ENCODE measurements at regions not wholly inside any gene's neighbourhood (a gene's known extent, or its start where the extent isn't known, plus 50 kb on each side); places are given as distances from the start of the nearest gene placed in this dataset.
"Not testable (repeated sequence)": the region's sequence is repeated elsewhere in the genome, so short reads cannot be mapped to it uniquely, and the experiment has no call there.

DNA sequence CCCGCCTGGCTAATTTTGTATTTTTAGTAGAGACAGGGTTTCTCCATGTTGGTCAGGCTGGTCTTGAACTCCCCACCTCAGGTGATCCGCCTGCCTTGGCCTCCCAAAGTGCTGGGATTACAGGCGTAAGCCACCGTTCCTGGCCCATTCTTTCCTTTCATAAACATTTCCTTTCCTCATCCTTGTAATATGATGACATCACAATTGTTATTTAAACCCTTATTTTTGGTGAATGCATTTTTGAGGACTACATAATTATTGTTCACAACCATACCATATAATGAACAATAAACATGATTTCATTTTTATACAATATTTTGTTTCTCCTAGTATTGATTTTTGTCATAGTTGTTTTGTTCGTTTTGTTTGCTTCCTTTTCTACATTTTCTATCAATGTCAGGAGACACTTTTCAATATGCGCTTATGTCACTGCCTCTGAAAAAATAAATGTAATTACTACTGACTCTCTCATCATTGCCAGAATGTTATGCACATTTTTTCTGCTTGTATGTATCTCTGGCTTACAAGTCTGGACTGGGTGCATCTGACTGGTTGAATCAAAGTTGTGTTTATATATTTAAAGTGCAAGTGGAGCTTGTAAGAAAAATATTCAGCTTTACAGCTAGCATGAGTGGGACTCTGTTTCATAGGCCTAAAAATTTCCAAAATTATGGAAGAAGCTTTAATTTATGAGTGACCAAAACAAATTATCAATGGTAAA, 2286.3 kb upstream of the RAG2 start:
- Histone ChIP-seq H3K36me3 (no peaks in the 10 kb centered on the region), H3K27me3 (no peaks in the 10 kb centered on the region), H3K4me3 (no peak overlapping the region), H3K9me3 (no peaks in the 10 kb centered on the region)
- DNase-seq: no peak

DNA sequence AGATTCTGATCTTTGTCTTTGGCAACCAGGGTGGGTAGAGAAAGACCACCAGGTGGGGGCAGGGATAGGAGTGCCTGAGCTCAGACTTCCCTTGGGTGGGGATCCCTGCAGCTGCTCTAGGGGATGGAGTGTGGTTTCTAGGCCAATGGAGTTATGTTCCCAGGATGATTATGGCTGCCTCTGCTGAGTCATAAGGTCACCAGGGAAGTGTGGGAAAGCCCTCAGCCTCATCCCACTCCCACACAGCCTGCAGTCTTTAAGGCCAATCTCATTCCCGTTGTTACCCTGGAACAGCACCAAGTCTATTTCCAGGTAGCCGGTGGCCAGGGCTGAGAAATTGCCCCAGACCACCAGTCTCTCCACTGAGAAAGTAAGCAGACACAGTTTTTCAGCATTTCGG, 2269.3 kb upstream of the RAG2 start:
- DNase-seq: no peak
- H3K4me3 ChIP-seq: no peak overlapping the region
- H3K27me3 ChIP-seq: no peaks in the 10 kb centered on the region
- peaks cover 10% of the 10 kb centered on the region for H3K9me3 ChIP-seq
- H3K36me3 ChIP-seq: no peaks in the 10 kb centered on the region

DNA sequence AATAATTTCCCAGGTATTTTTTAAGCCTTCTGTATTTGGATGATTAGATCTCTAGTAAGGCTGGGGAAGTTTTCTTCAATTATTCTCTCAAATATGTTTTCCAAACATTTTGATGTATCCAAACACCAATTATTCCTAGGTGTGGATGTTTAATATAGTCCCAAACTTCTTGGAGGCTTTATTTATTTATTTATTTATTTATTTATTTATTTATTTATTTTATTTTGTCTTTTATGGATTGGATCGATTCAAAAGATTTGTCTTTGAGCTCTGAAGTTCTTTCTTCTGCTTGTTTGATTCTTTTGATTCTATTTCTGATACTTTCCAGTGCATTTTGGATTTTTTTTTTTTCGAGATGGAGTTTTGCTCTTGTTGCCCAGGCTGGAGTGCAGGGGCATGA, 2267.9 kb upstream of the RAG2 start:
- Histone ChIP-seq H3K9me3 (peaks cover 10% of the 10 kb centered on the region), H3K36me3 (no peaks in the 10 kb centered on the region), H3K4me3 (no peak overlapping the region), H3K27me3 (no peaks in the 10 kb centered on the region)
- no peak for DNase-seq

DNA sequence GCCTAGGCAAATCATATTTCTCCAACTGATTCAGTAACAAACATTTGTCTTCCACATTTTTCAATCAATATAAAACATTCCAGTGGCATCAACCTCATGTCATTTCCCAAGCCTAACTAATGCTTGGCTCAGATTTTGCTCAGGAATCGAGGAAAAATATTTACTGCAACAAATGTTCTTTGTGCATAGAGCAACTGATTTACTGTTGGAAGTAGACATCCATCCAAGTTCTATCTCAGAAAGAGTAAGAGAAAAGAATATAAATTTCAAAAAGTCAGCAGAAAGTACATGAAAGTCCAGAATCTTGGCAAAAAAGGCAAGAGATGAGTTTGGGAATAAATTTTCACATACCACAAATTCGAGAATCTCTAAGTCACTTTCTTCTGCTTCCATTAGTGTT, 2245.0 kb upstream of the RAG2 start:
- Histone ChIP-seq H3K27me3 (no peaks in the 10 kb centered on the region), H3K4me3 (no peak overlapping the region), H3K9me3 (peaks cover 1% of the 10 kb centered on the region; the same call in 1 of the 2 replicates), H3K36me3 (no peaks in the 10 kb centered on the region)
- DNase-seq: no peak

DNA sequence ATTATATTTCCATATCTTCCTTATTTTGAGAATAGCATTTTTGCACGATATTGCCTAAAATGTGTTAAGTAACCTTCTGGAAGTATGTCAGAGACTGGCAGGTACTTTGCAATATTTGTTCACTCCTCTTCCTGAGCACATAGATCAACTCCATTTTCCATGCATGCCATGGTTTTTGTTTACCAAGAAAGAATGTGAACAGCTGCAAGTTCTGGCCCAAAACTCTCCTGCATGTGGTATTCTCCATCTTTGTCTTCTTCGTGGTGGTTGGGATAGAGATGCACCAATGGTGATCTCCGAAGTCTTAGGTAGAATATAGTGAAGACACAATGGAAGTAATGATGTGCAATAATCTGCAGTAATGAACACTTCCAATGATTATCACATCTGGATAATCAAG, 2241.0 kb upstream of the RAG2 start:
- Histone ChIP-seq H3K4me3 (no peak overlapping the region), H3K9me3 (no peaks in the 10 kb centered on the region), H3K36me3 (no peaks in the 10 kb centered on the region), H3K27me3 (no peaks in the 10 kb centered on the region)
- no peak for DNase-seq

DNA sequence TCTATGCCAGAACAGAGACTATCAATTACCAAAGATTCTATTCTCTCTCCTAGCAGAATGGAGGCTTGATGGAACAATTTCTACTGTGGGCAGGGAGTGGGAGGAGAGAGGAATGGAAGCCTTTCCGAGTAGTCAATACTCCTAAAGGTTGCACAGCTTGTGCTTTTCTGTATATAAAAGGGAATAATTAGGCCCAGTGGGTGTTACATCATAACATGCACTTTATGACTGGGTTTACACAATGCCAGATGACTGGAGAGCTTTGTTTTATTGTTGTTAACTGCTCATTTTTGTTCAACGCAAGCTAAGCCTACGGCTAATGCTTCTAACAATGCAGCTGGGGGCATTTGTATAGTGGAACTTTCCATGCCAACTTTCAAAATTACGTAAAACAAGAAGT, 2237.9 kb upstream of the RAG2 start:
- H3K9me3 ChIP-seq: no peaks in the 10 kb centered on the region
- H3K27me3 ChIP-seq: no peaks in the 10 kb centered on the region
- H3K4me3 ChIP-seq: no peak overlapping the region
- H3K36me3 ChIP-seq: no peaks in the 10 kb centered on the region
- no peak for DNase-seq

DNA sequence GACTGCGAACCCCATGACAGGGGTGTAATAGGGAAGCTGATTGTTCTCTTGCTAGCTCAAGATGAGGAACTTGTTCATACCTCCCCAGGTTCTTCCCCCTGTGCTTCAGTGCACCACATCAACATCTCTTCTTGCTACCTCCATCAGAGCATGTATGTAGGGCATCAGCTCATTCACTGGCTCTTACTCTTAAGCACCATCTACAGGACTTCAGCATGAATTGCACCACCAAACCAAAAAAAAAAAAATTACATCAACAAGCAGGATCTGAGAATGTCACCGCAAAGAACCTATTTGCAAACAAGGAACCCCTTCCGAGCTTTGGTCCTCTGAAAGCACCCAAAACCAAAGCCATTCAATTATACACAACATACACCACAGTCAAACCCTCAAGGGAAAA, 2226.5 kb upstream of the RAG2 start:
- Histone ChIP-seq H3K27me3 (no peaks in the 10 kb centered on the region), H3K4me3 (no peak overlapping the region), H3K36me3 (no peaks in the 10 kb centered on the region; the same call in 1 of the 2 replicates), H3K9me3 (peaks cover 27% of the 10 kb centered on the region)
- no peak for DNase-seq

DNA sequence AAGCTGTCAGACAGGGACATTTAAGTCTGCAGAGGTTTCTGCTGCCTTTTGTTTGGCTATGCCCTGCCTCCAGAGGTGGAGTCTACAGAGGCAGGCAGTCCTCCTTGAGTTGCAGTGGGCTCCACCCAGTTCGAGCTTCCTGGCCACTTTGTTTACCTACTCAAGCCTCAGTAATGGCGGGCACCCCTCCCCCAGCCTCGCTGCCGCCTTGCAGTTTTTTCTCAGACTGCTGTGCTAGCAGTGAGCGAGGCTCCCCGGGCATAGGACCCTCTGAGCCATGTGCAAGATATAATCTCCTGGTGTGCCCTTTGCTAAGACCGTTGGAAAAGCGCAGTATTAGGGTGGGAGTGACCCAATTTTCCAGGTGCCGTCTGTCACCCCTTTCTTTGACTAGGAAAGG, 2223.8 kb upstream of the RAG2 start:
- H3K27me3 ChIP-seq, H3K36me3 ChIP-seq, H3K9me3 ChIP-seq, H3K4me3 ChIP-seq, DNase-seq: not testable (repeated sequence)

DNA sequence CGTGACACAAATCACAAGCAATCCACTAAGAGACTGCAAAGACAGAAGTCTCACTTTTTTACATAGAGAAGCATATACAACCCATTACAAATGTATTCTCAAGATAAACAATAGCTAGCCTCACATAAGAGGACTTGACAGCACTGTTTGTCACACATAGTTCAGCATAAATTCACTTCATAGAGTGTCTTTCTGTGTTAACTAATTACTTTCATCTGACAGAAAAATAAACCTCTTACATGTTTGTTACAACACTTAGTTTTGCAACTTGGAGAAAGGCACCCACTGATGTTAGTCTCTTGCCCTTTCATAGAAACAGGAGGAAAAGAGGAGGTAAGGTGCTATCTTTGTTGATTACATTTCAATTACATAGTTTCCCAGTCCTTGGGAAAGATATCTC, 2221.9 kb upstream of the RAG2 start:
- no peak for DNase-seq
- Histone ChIP-seq H3K4me3 (no peak overlapping the region), H3K27me3 (no peaks in the 10 kb centered on the region), H3K9me3 (peaks cover 1% of the 10 kb centered on the region; the same call in 1 of the 2 replicates), H3K36me3 (no peaks in the 10 kb centered on the region)

DNA sequence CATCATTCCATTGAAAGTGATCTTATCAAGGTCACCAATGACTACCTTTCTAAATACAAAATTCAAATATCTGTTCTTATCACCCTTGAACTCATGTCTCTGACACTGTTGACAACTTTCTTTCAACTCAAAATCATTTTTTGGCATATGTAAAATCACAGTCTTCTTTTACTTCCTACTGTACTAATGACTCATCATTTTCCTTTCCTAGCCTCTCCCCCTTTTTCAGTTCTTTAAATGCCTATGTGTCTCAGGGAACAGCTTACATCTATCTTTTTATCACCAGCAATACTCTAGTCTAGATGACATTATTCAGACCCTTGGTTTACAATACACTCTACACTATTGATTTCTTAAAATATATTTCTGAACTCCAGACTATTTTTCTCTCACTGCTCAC, 2220.7 kb upstream of the RAG2 start:
- Histone ChIP-seq H3K9me3 (no peaks in the 10 kb centered on the region; the same call in 1 of the 2 replicates), H3K4me3 (no peak overlapping the region), H3K27me3 (no peaks in the 10 kb centered on the region), H3K36me3 (no peaks in the 10 kb centered on the region)
- no peak for DNase-seq

DNA sequence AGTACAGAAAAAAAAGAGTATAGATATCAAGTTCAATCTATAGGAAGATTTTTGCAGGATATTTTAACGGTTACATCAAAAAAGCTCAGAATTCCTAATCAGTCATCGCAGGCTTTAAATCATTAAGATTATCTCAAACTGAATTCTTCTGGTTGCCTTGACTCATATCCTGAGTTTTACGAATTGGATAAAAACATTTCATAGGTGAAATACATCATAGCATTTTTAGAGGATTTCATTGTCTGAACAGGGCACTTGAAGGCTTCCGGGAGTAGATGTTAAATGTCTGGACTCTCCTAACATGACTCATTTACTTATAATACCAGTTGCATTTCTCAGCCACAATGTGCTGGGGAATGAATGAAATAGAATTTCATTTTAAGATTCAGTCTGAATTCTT, 2216.6 kb upstream of the RAG2 start:
- Histone ChIP-seq H3K36me3 (no peaks in the 10 kb centered on the region), H3K4me3 (no peak overlapping the region), H3K9me3 (peaks cover 4% of the 10 kb centered on the region), H3K27me3 (no peaks in the 10 kb centered on the region)
- no peak for DNase-seq

DNA sequence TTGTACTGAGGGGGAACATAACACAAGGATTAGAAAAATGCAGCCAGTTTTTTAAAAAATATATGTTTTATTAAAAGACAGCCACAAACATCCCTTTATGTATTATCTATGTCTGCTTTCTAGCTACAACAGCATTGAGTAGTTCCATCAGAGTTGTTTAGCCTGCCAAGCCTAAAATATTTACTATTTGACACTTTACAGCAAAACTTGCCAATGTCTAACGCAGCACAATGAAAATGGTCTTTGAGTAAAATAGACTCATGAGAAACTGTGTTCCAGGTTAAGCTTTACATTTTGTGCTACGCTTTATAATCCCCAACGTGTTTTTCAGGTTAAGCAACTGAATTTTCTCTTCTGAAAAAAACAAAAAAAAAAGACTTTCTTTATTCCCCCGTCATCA, 2211.5 kb upstream of the RAG2 start:
- no peak overlapping the region for H3K4me3 ChIP-seq
- peaks cover 4% of the 10 kb centered on the region; the same call in 1 of the 2 replicates for H3K9me3 ChIP-seq
- DNase-seq: no peak
- H3K27me3 ChIP-seq: no peaks in the 10 kb centered on the region
- no peaks in the 10 kb centered on the region for H3K36me3 ChIP-seq

DNA sequence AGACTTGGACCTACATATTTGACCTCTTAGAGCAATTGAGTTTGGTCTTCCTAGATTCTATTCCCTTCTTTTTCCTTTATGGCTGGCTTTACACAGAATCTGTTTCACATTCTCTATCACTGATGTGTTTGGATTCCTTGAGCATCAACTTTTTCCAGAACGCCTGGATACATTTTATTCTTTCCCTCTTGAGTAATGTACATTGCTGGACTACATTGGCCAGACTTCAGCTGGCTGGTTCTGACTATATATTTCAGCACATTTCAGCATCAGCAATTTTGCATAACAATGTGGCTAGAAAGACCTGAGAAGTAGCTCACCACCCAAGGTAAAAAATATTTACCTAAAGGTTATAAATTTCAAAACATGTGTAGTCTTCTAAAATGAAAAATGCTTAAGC, 2198.2 kb upstream of the RAG2 start:
- no peak for DNase-seq
- H3K4me3 ChIP-seq: no peak overlapping the region
- no peaks in the 10 kb centered on the region for H3K27me3 ChIP-seq
- no peaks in the 10 kb centered on the region for H3K36me3 ChIP-seq
- no peaks in the 10 kb centered on the region for H3K9me3 ChIP-seq

DNA sequence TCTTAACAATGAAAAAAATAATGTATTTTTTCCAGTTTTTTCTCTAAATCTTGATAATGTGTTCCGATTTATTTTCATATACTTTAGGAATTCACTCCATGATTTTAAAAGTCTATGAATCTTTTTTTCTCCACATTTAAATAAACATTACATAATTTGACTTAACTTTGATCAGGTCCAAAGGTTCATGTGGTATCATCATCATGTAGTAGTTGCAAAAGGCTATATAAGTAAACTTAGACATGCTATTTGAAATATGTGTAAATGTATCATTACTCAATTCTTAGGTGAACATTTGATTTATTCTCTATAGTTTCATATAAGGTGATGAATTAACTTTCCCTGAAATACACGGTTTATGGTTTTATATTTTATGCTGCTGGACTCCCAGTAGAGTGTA, 2197.0 kb upstream of the RAG2 start:
- no peak for DNase-seq
- Histone ChIP-seq H3K4me3 (no peak overlapping the region), H3K27me3 (no peaks in the 10 kb centered on the region), H3K9me3 (no peaks in the 10 kb centered on the region), H3K36me3 (no peaks in the 10 kb centered on the region)

DNA sequence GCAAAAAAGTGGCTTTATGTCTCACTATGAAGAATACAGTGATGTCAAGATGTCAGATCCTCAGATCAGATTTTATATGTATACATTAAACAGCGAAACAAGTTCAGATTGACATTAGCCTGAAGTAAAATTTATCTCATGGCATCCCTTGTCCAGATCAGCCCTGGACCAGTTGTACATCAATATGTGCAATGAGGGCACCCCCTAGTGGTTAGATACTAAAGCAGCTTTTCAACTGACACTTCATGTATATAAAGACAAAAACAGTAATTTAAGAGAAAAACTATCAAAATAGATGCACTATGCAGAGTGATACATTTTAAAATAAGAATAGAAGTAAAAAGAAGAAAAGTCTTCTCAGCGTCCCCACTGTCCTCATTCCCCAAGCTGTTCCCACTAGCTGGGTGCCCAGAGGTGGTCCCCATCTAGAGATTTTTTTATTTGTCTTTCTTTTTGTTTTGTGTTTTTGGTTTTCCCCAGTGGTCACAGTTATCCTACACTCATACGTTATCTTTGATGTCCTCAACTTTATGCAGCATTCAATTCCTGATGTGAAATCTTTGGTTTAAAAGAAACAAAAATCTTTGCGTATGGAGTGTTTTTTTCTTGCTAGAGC, 2193.4 kb upstream of the RAG2 start:
- Histone ChIP-seq H3K4me3 (no peak overlapping the region), H3K27me3 (no peaks in the 10 kb centered on the region), H3K36me3 (no peaks in the 10 kb centered on the region), H3K9me3 (no peaks in the 10 kb centered on the region)
- DNase-seq: peak; percentile 23

DNA sequence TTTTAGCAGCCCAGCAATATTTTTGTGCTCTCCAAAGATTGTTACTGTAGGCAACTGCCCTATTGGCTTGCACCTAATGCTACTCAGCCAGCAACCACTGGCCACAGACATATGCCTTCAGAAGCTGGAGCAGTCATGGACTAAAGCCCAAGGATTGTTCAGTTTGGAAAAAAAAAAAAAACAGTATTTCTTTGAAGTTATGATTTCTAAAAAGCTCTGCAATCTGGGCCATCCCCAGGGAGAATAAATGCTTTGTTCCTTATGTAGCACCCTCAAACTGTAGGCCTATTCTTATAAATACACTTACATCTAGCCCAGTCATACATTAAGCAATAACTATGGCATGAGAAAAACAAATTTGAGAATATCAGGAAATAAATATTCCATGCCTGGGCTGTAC, 2190.5 kb upstream of the RAG2 start:
- Histone ChIP-seq H3K9me3 (peaks cover 3% of the 10 kb centered on the region; the same call in 1 of the 2 replicates), H3K36me3 (no peaks in the 10 kb centered on the region), H3K27me3 (no peaks in the 10 kb centered on the region), H3K4me3 (no peak overlapping the region)
- no peak for DNase-seq

DNA sequence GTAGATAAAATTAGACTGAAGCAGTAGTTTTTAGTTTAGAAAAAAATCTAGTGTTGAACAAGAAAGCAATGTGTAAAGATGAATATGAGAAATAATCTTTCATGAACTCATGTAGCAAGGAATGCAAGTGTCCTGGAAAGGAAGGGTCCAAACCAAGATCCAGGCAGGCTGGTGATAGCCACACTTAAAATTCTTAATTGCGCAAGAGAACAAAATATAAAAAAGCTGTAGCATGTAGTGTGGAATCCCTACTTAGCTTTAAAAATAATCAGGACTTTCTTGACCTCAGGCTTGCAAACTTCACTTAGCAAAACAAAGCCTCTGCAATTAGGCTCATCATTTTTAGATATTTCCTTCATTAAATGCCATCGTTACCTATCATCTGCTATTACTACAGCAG, 2186.1 kb upstream of the RAG2 start:
- H3K36me3 ChIP-seq: no peaks in the 10 kb centered on the region
- H3K4me3 ChIP-seq: no peak overlapping the region
- peaks cover 4% of the 10 kb centered on the region for H3K9me3 ChIP-seq
- no peak for DNase-seq
- H3K27me3 ChIP-seq: no peaks in the 10 kb centered on the region

DNA sequence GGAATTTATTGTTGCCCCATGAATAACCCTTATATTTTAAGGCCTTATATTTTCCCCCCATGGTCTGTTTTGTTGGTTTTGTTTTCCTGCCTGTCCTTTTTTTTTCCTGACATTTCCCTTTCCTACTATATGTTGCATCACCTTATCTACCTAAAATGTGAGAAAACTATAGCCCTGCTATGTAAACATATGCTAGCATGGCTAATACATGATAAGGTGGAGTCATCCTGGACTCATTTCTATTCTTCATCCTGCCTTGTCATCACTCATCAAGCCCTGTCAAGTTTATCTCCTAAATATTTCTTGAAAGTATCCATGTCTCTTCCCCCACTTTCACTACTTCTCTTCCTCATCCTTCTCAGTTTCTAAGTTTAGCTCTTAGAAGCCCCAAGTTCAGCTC, 2168.8 kb upstream of the RAG2 start:
- no peak for DNase-seq
- Histone ChIP-seq H3K36me3 (no peaks in the 10 kb centered on the region), H3K9me3 (peaks cover 19% of the 10 kb centered on the region), H3K27me3 (no peaks in the 10 kb centered on the region), H3K4me3 (no peak overlapping the region)
